RWPE1 (cell line): ENCODE measurements at regions not wholly inside any gene's neighbourhood (a gene's known extent, or its start where the extent isn't known, plus 50 kb on each side); places are given as distances from the start of the nearest gene placed in this dataset.

Experiments
- CTCF ChIA-PET: fragments of 350-600 bp; sonication (Branson Sonifier 250); formaldehyde crosslinking; extraction: SDS; loops from one replicate; lab custom pipeline; 2021; lab: Yijun Ruan, JAX
- POLR2A ChIA-PET: fragments of 400-600 bp; formaldehyde crosslinking; extraction: SDS; loops from one replicate; lab custom pipeline; 2020; ENCODE audit warnings: antibody characterized with exemption; ENCODE audit not compliant: low non-redundant PET; lab: Yijun Ruan, JAX
- DNase-seq: peaks from one replicate; pipeline ENCODE4 v3.0.0; 2012; ENCODE audit warnings: low spot score
- H3K27ac ChIP-seq: fragments of 450-650 bp; 2 replicates; pipeline ENCODE4 v1.5.1; 2017
- CTCF ChIP-seq: fragments of 450-650 bp; conservative IDR thresholded peaks from 2 replicates; pipeline ENCODE4 v1.5.1; 2017; ENCODE audit warnings: low read depth, mild to moderate bottlenecking

DNA sequence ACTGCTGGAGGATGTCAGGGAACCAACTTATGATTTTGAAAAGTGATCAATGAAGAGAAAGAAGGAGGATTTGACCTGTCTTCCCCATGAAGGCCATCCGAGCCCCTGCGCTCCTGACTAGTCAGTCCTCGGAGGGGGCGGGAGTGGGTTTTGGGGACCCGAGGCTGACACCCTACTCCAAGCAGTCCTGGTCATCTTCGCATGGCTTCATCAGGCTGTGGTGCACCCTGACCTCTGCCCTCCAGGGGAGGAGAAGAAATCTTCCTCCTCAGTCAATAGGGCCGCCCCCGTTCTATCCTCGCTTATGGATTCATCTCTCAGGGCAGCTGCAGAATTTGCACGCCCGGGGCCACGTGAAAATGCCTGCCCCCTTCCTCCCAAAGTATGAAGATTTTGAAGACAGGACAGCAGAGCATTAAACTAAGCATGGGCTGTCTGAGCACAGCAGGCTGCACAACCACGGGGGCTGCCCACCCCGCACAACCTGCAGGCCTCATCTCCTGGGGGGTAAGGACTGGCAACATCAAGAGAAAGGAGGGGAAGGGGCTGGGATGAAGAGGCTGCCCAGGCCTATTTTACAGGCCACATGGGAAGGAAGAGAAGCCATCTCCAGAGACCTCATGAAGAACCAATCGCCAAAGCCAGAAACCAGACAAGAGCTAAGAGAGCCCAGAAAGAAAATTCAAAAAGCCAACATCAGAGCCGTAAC lies 138.1 kb upstream of the PHACTR3 start:
- POLR2A ChIA-PET: no interaction called here
- DNase-seq: no peak
- no peak for TF ChIP-seq CTCF

GRCh38 chr20:59468831-59469230 lies 135.5 kb upstream of the PHACTR3 start:
- no peak for TF ChIP-seq CTCF
- POLR2A ChIA-PET: no interaction called here
- CTCF ChIA-PET: interaction anchor here (0.8 to 2.1 kb wide), 3 partner anchors 13 to 27 kb away, joined by 4 to 7 read pairs (median 4); no protein-coding TSS in a partner anchor
- H3K27ac ChIP-seq: no peak overlapping the region
- no peak for DNase-seq

More for the DNA sequence above, 138.1 kb upstream of the PHACTR3 start:
- H3K27ac ChIP-seq: no peak overlapping the region
- CTCF ChIA-PET: no interaction called here

GRCh38 chr20:59469267-59470252 lies 134.8 kb upstream of the PHACTR3 start:
- TF ChIP-seq CTCF: no peak
- DNase-seq: no peak

GRCh38 chr20:59470521-59470920 lies 133.8 kb upstream of the PHACTR3 start:
- no peak overlapping the region for H3K27ac ChIP-seq
- TF ChIP-seq CTCF: no peak
- POLR2A ChIA-PET: no interaction called here
- DNase-seq: no peak
- CTCF ChIA-PET: interaction anchor here (0.8 to 1.2 kb wide), 2 partner anchors 26 to 601 kb away, joined by 3 to 5 read pairs; no protein-coding TSS in a partner anchor

More at GRCh38 chr20:59469267-59470252, 134.8 kb upstream of the PHACTR3 start:
- H3K27ac ChIP-seq: no peak overlapping the region
- POLR2A ChIA-PET: no interaction called here
- CTCF ChIA-PET: interaction anchor here (0.6 to 2.1 kb wide), 4 partner anchors 14 to 600 kb away, joined by 3 to 7 read pairs (median 4); no protein-coding TSS in a partner anchor

GRCh38 chr20:59471653-59472421 lies 132.5 kb upstream of the PHACTR3 start:
- ChIA-PET POLR2A (interaction anchor here (0.6 kb wide), 1 partner anchor 1083 kb away, joined by 4 read pairs; the partner anchor contains the start of gene VAPB), CTCF (interaction anchor here (0.6 to 1.2 kb wide), 3 partner anchors 24 to 384 kb away, joined by 3 to 5 read pairs (median 3); no protein-coding TSS in a partner anchor)
- DNase-seq: no peak
- no peak for TF ChIP-seq CTCF
- no peak overlapping the region for H3K27ac ChIP-seq
